ENCODE measurements at regions not wholly inside any gene's neighbourhood (a gene's known extent, or its start where the extent isn't known, plus 50 kb on each side); places are given as distances from the start of the nearest gene placed in this dataset.

DNA sequence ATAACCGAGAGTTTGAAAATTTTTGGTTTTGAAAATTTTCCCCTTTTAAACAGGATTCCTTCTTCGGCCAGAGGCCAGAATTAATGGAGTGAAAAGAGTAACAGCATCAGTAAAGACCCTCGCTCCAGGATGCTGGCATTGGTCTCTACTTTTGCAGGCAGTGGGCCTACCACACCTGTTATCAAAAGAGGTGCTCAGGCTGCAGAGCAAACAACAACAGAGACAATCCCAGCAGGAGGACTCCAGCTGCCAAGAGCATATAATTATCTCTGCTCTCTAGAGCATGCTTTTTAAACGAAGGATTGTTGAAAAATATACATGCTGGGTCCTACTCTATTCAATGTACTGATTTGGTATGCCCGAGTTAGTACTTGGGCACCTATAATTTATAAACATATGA, 1048.5 kb downstream of the PLA2G4A start:
- TF ChIP-seq POLR2A (IDR thresholded peaks at IDR 0.05), result no peak
- TF ChIP-seq, protein P1, sequence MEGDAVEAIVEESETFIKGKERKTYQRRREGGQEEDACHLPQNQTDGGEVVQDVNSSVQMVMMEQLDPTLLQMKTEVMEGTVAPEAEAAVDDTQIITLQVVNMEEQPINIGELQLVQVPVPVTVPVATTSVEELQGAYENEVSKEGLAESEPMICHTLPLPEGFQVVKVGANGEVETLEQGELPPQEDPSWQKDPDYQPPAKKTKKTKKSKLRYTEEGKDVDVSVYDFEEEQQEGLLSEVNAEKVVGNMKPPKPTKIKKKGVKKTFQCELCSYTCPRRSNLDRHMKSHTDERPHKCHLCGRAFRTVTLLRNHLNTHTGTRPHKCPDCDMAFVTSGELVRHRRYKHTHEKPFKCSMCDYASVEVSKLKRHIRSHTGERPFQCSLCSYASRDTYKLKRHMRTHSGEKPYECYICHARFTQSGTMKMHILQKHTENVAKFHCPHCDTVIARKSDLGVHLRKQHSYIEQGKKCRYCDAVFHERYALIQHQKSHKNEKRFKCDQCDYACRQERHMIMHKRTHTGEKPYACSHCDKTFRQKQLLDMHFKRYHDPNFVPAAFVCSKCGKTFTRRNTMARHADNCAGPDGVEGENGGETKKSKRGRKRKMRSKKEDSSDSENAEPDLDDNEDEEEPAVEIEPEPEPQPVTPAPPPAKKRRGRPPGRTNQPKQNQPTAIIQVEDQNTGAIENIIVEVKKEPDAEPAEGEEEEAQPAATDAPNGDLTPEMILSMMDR (IDR thresholded peaks at IDR 0.05), result no peak
- no peak overlapping the region for H3K27ac ChIP-seq
- DNase-seq, result no peak
- 54% methylated on average over 5 of the region's 5 CpGs for WGBS, 2 donors
- H3K9me3 ChIP-seq, result no peaks in the 10 kb centered on the region
- H3K27me3 ChIP-seq, result no peaks in the 10 kb centered on the region
- H3K4me3 ChIP-seq (replicated peaks in 1 of 3), result no peak overlapping the region
- intact Hi-C loops (cut with DNase I), result no loop called here
- H3K36me3 ChIP-seq, result no peaks in the 10 kb centered on the region
- H3K4me1 ChIP-seq, result no peaks in the 10 kb centered on the region

DNA sequence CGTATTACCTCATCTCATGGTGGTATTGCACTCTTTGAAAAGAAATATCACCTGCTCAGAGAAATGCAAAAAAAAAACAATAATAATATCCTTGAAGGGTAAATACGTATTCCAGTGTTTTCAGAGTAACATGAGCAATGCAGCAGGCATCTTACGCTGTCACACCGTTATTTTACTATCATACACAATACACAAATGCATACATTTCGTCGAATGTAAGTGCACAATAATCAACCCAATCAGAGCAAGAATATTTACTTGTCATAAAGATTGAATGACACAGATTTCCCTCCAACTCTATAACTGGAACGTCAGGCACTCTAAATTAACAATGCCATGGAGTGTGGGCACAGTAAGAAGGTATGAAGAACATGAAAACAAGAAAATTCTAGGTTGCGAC, 1050.1 kb downstream of the PLA2G4A start:
- WGBS, 2 donors, result 80 to 87% methylated on average over 8 of the region's 8 CpGs
- H3K27ac ChIP-seq, result no peak overlapping the region
- no peaks in the 10 kb centered on the region for H3K27me3 ChIP-seq
- no peaks in the 10 kb centered on the region for H3K4me1 ChIP-seq
- DNase-seq, result no peak
- intact Hi-C loops (cut with DNase I), result no loop called here
- H3K36me3 ChIP-seq, result no peaks in the 10 kb centered on the region
- TF ChIP-seq POLR2A (IDR thresholded peaks at IDR 0.05), result no peak
- TF ChIP-seq, protein P1 (IDR thresholded peaks at IDR 0.05), result no peak
- no peaks in the 10 kb centered on the region for H3K9me3 ChIP-seq
- no peak overlapping the region for H3K4me3 ChIP-seq (replicated peaks in 1 of 3)

DNA sequence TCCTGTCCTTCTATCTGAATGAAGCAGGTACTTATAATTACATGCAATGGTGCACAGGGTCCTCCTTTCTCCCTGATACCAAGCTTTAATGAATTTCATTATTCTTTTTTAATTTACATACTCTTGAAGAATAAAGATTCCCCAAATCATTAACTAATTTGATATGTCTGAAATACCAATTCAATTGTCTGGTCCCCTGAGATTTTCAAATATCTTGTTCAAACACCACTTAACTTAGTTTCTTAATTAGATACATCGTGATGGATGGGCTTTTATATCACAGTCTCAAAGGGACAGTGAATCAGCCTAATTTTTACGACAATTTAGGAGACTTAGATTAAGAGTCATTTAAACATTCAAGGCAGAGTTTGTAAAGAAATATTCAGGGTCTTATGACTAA, 1054.6 kb downstream of the PLA2G4A start:
- H3K4me1 ChIP-seq, result no peaks in the 10 kb centered on the region
- DNase-seq, result no peak
- H3K4me3 ChIP-seq (replicated peaks in 1 of 3), result no peak overlapping the region
- 81 to 85% methylated on average over 2 of the region's 2 CpGs for WGBS, 2 donors
- H3K27ac ChIP-seq, result no peak overlapping the region
- H3K9me3 ChIP-seq, result no peaks in the 10 kb centered on the region
- H3K36me3 ChIP-seq, result no peaks in the 10 kb centered on the region
- TF ChIP-seq POLR2A (IDR thresholded peaks at IDR 0.05), result no peak
- TF ChIP-seq, protein P1 (IDR thresholded peaks at IDR 0.05), result no peak
- intact Hi-C loops (cut with DNase I), result no loop called here
- no peaks in the 10 kb centered on the region for H3K27me3 ChIP-seq

DNA sequence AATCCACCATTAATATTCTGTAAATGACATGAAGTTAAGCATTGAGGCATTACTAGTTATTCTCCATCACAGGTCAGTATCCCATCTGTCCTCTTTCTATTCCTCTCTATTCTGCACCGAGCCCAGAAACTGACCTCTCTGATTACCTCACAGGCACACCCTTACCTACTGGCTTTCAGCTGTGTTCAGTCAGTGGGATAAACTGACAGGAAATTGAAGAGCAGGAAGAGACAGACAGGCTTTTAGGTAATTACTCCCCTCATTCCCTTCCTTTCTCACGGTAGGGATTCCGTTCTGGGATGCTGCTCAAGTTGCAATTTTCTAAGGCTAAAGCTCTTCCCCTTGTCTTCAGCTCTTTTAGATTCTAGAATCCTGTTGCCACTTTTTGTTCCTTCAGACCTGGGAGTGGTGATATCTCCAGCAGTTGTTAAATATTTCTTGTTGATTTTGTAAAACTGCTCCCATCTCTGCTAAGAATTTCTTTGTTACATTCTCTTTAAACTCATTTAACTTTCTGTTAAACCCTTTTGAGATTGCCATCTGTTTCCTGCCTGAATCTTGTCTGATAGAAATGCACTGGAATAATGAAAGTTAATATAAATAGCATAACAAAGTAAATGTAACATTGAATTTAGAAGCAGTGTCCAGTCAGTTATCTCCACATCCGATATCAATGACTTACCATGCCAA, 1063.4 kb downstream of the PLA2G4A start:
- WGBS, 2 donors, result 51 to 55% methylated on average over 4 of the region's 4 CpGs

DNA sequence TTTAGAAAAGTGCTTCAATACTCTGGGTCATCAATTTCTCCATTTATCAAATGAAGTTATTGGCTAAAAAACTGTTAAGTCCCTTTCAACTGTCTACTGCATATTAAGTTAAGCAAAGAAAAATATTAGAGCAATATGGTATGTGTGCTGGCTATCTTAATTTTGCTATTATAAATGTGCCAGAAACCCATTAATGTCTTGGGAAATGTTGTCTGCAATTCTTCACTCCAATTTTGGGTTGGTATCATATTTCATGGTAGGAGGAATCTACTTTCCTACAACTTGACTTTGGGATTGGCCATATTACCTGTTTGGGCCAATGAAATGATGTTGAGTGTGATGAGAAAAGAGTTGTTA, 1063.9 kb downstream of the PLA2G4A start:
- H3K9me3 ChIP-seq, result no peaks in the 10 kb centered on the region
- TF ChIP-seq, protein P1 (IDR thresholded peaks at IDR 0.05), result no peak
- TF ChIP-seq POLR2A (IDR thresholded peaks at IDR 0.05), result no peak
- H3K4me1 ChIP-seq, result no peaks in the 10 kb centered on the region
- no peak overlapping the region for H3K4me3 ChIP-seq (replicated peaks in 1 of 3)
- no peak overlapping the region for H3K27ac ChIP-seq
- H3K36me3 ChIP-seq, result no peaks in the 10 kb centered on the region
- no peaks in the 10 kb centered on the region for H3K27me3 ChIP-seq
- intact Hi-C loops (cut with DNase I), result no loop called here
- no peak for DNase-seq

More for the DNA sequence above, 1063.4 kb downstream of the PLA2G4A start:
- H3K4me1 ChIP-seq, result no peaks in the 10 kb centered on the region
- no peak for DNase-seq
- no peaks in the 10 kb centered on the region for H3K9me3 ChIP-seq
- no peaks in the 10 kb centered on the region for H3K27me3 ChIP-seq
- intact Hi-C loops (cut with DNase I), result no loop called here
- no peaks in the 10 kb centered on the region for H3K36me3 ChIP-seq
- no peak for TF ChIP-seq POLR2A (IDR thresholded peaks at IDR 0.05)
- TF ChIP-seq, protein P1 (IDR thresholded peaks at IDR 0.05), result no peak
- no peak overlapping the region for H3K4me3 ChIP-seq (replicated peaks in 1 of 3)
- no peak overlapping the region for H3K27ac ChIP-seq
